B cell (primary cell): ENCODE measurements at regions not wholly inside any gene's neighbourhood (a gene's known extent, or its start where the extent isn't known, plus 50 kb on each side); places are given as distances from the start of the nearest gene placed in this dataset.

Experiments used
- EZH2 ChIP-seq: IDR thresholded peaks from 2 replicates; pipeline ENCODE4 v1.6.1; 2012; ENCODE audit warnings: borderline replicate concordance, low read depth, mild to moderate bottlenecking, moderate library complexity, low read length; ENCODE audit not compliant: insufficient read depth, poor library complexity, severe bottlenecking
- TF ChIP-seq, protein P1 (sequence below): fragments of 200-600 bp; IDR thresholded peaks from one replicate; pipeline ENCODE4 v1.8.0; 2022; ENCODE audit warnings: antibody characterized with exemption, mild to moderate bottlenecking

- TF ChIP-seq, protein P1, sequence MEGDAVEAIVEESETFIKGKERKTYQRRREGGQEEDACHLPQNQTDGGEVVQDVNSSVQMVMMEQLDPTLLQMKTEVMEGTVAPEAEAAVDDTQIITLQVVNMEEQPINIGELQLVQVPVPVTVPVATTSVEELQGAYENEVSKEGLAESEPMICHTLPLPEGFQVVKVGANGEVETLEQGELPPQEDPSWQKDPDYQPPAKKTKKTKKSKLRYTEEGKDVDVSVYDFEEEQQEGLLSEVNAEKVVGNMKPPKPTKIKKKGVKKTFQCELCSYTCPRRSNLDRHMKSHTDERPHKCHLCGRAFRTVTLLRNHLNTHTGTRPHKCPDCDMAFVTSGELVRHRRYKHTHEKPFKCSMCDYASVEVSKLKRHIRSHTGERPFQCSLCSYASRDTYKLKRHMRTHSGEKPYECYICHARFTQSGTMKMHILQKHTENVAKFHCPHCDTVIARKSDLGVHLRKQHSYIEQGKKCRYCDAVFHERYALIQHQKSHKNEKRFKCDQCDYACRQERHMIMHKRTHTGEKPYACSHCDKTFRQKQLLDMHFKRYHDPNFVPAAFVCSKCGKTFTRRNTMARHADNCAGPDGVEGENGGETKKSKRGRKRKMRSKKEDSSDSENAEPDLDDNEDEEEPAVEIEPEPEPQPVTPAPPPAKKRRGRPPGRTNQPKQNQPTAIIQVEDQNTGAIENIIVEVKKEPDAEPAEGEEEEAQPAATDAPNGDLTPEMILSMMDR, result no peak
- no peak for TF ChIP-seq EZH2
Measured at GRCh38 chr1:98030483-98030882, 109.6 kb upstream of the DPYD start.
